ENCODE measurements at regions not wholly inside any gene's neighbourhood (a gene's known extent, or its start where the extent isn't known, plus 50 kb on each side); places are given as distances from the start of the nearest gene placed in this dataset.

- TF ChIP-seq CTCF (conservative IDR thresholded peaks at IDR 0.05; ENCODE audit: low read depth in 2 of 2) (no peak), ZNF331 (CRISPR knock-in tag; IDR thresholded peaks at IDR 0.05; ENCODE audit: low read depth) (no peak), ETS1 (IDR thresholded peaks at IDR 0.05) (no peak), EZH2 (IDR thresholded peaks at IDR 0.05; ENCODE audit: low read depth, unreplicated experiment) (no peak), STAT1 (IDR thresholded peaks at IDR 0.05; ENCODE audit: unreplicated experiment) (no peak), CREB1 (CRISPR knock-in tag; IDR thresholded peaks at IDR 0.05; ENCODE audit: low read depth) (no peak), REST (IDR thresholded peaks at IDR 0.05; ENCODE audit: unreplicated experiment) (no peak), POLR2AphosphoS5 (IDR thresholded peaks at IDR 0.05; ENCODE audit: low read depth) (no peak), JUNB (IDR thresholded peaks at IDR 0.05; ENCODE audit: unreplicated experiment) (no peak)
Observed at GRCh38 chr7:34362621-34363020, 295.4 kb upstream of the NPSR1 start.

Measured in GM23338 (cell line).